ENCODE measurements at regions not wholly inside any gene's neighbourhood (a gene's known extent, or its start where the extent isn't known, plus 50 kb on each side); places are given as distances from the start of the nearest gene placed in this dataset.

DNA sequence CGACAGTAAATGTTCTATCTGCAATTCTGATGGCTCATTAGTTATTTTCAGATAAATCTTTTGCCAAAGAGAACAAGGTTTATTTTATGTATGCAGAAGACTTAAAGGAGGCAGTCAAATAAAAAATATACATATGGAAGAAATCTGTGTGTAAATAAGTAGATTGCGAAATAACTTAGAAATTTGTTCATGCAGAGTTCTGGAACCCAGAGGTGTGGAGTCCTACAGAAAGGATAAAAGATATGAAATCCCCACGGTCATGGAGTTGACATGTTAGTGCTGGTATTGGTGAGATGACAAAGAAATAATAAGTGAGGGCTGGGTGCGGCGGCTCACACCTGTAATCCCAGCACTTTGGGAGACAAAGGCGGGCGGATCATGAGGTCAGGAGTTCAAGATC is 111.2 kb upstream of the CFAP20DC start:
- no peak for TF ChIP-seq POLR2A (IDR thresholded peaks at IDR 0.05)
- TF ChIP-seq, protein P1, sequence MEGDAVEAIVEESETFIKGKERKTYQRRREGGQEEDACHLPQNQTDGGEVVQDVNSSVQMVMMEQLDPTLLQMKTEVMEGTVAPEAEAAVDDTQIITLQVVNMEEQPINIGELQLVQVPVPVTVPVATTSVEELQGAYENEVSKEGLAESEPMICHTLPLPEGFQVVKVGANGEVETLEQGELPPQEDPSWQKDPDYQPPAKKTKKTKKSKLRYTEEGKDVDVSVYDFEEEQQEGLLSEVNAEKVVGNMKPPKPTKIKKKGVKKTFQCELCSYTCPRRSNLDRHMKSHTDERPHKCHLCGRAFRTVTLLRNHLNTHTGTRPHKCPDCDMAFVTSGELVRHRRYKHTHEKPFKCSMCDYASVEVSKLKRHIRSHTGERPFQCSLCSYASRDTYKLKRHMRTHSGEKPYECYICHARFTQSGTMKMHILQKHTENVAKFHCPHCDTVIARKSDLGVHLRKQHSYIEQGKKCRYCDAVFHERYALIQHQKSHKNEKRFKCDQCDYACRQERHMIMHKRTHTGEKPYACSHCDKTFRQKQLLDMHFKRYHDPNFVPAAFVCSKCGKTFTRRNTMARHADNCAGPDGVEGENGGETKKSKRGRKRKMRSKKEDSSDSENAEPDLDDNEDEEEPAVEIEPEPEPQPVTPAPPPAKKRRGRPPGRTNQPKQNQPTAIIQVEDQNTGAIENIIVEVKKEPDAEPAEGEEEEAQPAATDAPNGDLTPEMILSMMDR (IDR thresholded peaks at IDR 0.05) = no peak

All from heart left ventricle (tissue), 13 donors.